HEK293T (cell line): ENCODE measurements at regions not wholly inside any gene's neighbourhood (a gene's known extent, or its start where the extent isn't known, plus 50 kb on each side); places are given as distances from the start of the nearest gene placed in this dataset.

Experiments used
- ARNT ChIP-seq: fragments of 450-650 bp; IDR thresholded peaks from 2 replicates; pipeline ENCODE4 v1.6.1; 2017; ENCODE audit warnings: mild to moderate bottlenecking
- CTBP1 ChIP-seq: fragments of 450-650 bp; IDR thresholded peaks from 2 replicates; pipeline ENCODE4 v1.6.1; 2016; ENCODE audit warnings: borderline replicate concordance
- ELF4 ChIP-seq: fragments of 450-650 bp; IDR thresholded peaks from 2 replicates; pipeline ENCODE4 v1.6.1; 2017; ENCODE audit warnings: antibody characterized with exemption
- FOXA1 ChIP-seq: fragments of 450-650 bp; IDR thresholded peaks from 2 replicates; pipeline ENCODE4 v1.6.1; 2016; ENCODE audit warnings: mild to moderate bottlenecking
- FOXM1 ChIP-seq: fragments of 450-650 bp; IDR thresholded peaks from 2 replicates; pipeline ENCODE4 v1.6.1; 2017; ENCODE audit warnings: mild to moderate bottlenecking, borderline replicate concordance
- L3MBTL2 ChIP-seq: fragments of 450-650 bp; conservative IDR thresholded peaks from 2 replicates; pipeline ENCODE4 v1.6.1; 2016; ENCODE audit warnings: mild to moderate bottlenecking
- LEF1 ChIP-seq: fragments of 450-650 bp; IDR thresholded peaks from 2 replicates; pipeline ENCODE4 v1.6.1; 2017; ENCODE audit warnings: mild to moderate bottlenecking, borderline replicate concordance
- NFRKB ChIP-seq: fragments of 450-650 bp; IDR thresholded peaks from 2 replicates; pipeline ENCODE4 v1.6.1; 2016; ENCODE audit warnings: mild to moderate bottlenecking, moderate library complexity
- SP1 ChIP-seq: fragments of 450-650 bp; IDR thresholded peaks from 2 replicates; pipeline ENCODE4 v1.6.1; 2017
- SUZ12 ChIP-seq: fragments of 450-650 bp; IDR thresholded peaks from 2 replicates; pipeline ENCODE4 v1.6.1; 2016; ENCODE audit warnings: mild to moderate bottlenecking
- TARDBP ChIP-seq: fragments of 450-650 bp; IDR thresholded peaks from 2 replicates; pipeline ENCODE4 v1.6.1; 2016
- ZNF384 ChIP-seq: fragments of 450-650 bp; IDR thresholded peaks from 2 replicates; pipeline ENCODE4 v1.6.1; 2016

- TF ChIP-seq CTBP1: no peak
- TF ChIP-seq ARNT: no peak
- no peak for TF ChIP-seq FOXM1
- no peak for TF ChIP-seq FOXA1
- TF ChIP-seq L3MBTL2: no peak
- no peak for TF ChIP-seq TARDBP
- TF ChIP-seq LEF1: no peak
- no peak for TF ChIP-seq ZNF384
- TF ChIP-seq ELF4: no peak
- TF ChIP-seq SP1: no peak
- no peak for TF ChIP-seq NFRKB
- no peak for TF ChIP-seq SUZ12
These were observed 334.6 kb downstream of the CDC5L start for GRCh38 chr6:44721954-44722578.
